ENCODE measurements at regions not wholly inside any gene's neighbourhood (a gene's known extent, or its start where the extent isn't known, plus 50 kb on each side); places are given as distances from the start of the nearest gene placed in this dataset.

- no peak for FAIRE-seq
- no peaks in the 10 kb centered on the region for H3K27me3 ChIP-seq (ENCODE audit: insufficient read depth, low read length)
- no peak overlapping the region for H3K9ac ChIP-seq (ENCODE audit: low read length)
- no peak for TF ChIP-seq CTCF (IDR thresholded peaks at IDR 0.05; ENCODE audit: insufficient read depth, low read depth, low read length)
- TF ChIP-seq EZH2 (IDR thresholded peaks at IDR 0.05; ENCODE audit: insufficient read depth, low read length) = no peak
- H3K4me1 Mint-ChIP-seq (ENCODE audit: low read depth, unreplicated experiment) = no peaks in the 10 kb centered on the region
- H3K9me3 Mint-ChIP-seq (ENCODE audit: unreplicated experiment) = peaks cover 2% of the 10 kb centered on the region
- H3K36me3 ChIP-seq (ENCODE audit: insufficient read depth, low read length) = no peaks in the 10 kb centered on the region
- H3K4me3 Mint-ChIP-seq (ENCODE audit: unreplicated experiment) = no peak overlapping the region
- no peak overlapping the region for H2AFZ ChIP-seq (ENCODE audit: low read depth, low read length)
- no peak overlapping the region for H3K27ac ChIP-seq (ENCODE audit: low read depth, low read length)
- DNase-seq (ENCODE audit: low read depth) = no peak
- H4K20me1 ChIP-seq (ENCODE audit: insufficient read depth, low read length) = no peaks in the 10 kb centered on the region
- H3K27ac Mint-ChIP-seq (ENCODE audit: unreplicated experiment) = no peak overlapping the region
- H3K4me2 ChIP-seq (ENCODE audit: low read length) = no peak overlapping the region
- no peaks in the 10 kb centered on the region for H3K79me2 ChIP-seq (ENCODE audit: insufficient read depth, low read length)
- H3K4me1 ChIP-seq (ENCODE audit: insufficient read depth, low read length) = no peaks in the 10 kb centered on the region
- H3K36me3 Mint-ChIP-seq (ENCODE audit: low read depth, unreplicated experiment) = no peaks in the 10 kb centered on the region
- H3K4me3 ChIP-seq (ENCODE audit: insufficient read depth, low read depth, low read length) = no peak overlapping the region
- peaks cover 7% of the 10 kb centered on the region for H3K9me3 ChIP-seq (ENCODE audit: insufficient read depth, low read depth, low read length)
- no peaks in the 10 kb centered on the region for H3K27me3 Mint-ChIP-seq (ENCODE audit: low read depth, unreplicated experiment)
Observed at GRCh38 chr21:41008974-41009373, 159.0 kb upstream of the BACE2 start.

GRCh38 chr21:41009398-41010100 is 158.4 kb upstream of the BACE2 start:
- Histone ChIP-seq H3K9me3 (ENCODE audit: insufficient read depth, low read depth, low read length) (peaks cover 5% of the 10 kb centered on the region), H3K36me3 (ENCODE audit: insufficient read depth, low read length) (no peaks in the 10 kb centered on the region), H2AFZ (ENCODE audit: low read depth, low read length) (no peak overlapping the region), H3K9ac (ENCODE audit: low read length) (no peak overlapping the region), H3K79me2 (ENCODE audit: insufficient read depth, low read length) (no peaks in the 10 kb centered on the region), H3K4me2 (ENCODE audit: low read length) (no peak overlapping the region), H3K27ac (ENCODE audit: low read depth, low read length) (no peak overlapping the region), H3K27me3 (ENCODE audit: insufficient read depth, low read length) (no peaks in the 10 kb centered on the region), H3K4me3 (ENCODE audit: insufficient read depth, low read depth, low read length) (no peak overlapping the region), H4K20me1 (ENCODE audit: insufficient read depth, low read length) (no peaks in the 10 kb centered on the region), H3K4me1 (ENCODE audit: insufficient read depth, low read length) (no peaks in the 10 kb centered on the region)
- FAIRE-seq (no peak), DNase-seq (ENCODE audit: low read depth) (no peak)
- TF ChIP-seq CTCF (IDR thresholded peaks at IDR 0.05; ENCODE audit: insufficient read depth, low read depth, low read length) (no peak), EZH2 (IDR thresholded peaks at IDR 0.05; ENCODE audit: insufficient read depth, low read length) (no peak)
- Mint-ChIP-seq H3K36me3 (ENCODE audit: low read depth, unreplicated experiment) (no peaks in the 10 kb centered on the region), H3K9me3 (ENCODE audit: unreplicated experiment) (peaks cover 2% of the 10 kb centered on the region), H3K4me3 (ENCODE audit: unreplicated experiment) (no peak overlapping the region), H3K27me3 (ENCODE audit: low read depth, unreplicated experiment) (no peaks in the 10 kb centered on the region), H3K4me1 (ENCODE audit: low read depth, unreplicated experiment) (no peaks in the 10 kb centered on the region), H3K27ac (ENCODE audit: unreplicated experiment) (no peak overlapping the region)

DNA sequence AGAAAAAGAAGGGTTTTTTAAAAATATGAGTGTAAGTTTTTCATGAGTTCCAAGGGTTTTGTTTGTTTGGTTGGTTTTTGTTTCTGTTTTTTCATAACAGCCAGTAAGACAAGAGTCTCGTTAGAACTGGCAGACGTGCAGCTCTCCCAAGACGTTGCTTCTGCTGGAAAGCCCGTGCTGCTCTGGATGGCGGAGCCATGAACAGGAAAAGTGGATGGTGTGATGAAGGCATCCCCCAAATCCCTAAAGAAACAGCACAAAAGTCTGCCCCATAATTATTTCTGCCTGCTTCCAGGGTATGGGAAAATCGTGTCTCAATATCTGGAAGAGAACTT is 157.9 kb upstream of the BACE2 start:
- Histone ChIP-seq H3K4me1 (ENCODE audit: insufficient read depth, low read length) (no peaks in the 10 kb centered on the region), H3K36me3 (ENCODE audit: insufficient read depth, low read length) (no peaks in the 10 kb centered on the region), H3K4me3 (ENCODE audit: insufficient read depth, low read depth, low read length) (no peak overlapping the region), H3K27me3 (ENCODE audit: insufficient read depth, low read length) (no peaks in the 10 kb centered on the region), H3K9me3 (ENCODE audit: insufficient read depth, low read depth, low read length) (peaks cover 5% of the 10 kb centered on the region), H3K4me2 (ENCODE audit: low read length) (no peak overlapping the region), H2AFZ (ENCODE audit: low read depth, low read length) (no peak overlapping the region), H3K9ac (ENCODE audit: low read length) (no peak overlapping the region), H3K79me2 (ENCODE audit: insufficient read depth, low read length) (no peaks in the 10 kb centered on the region), H3K27ac (ENCODE audit: low read depth, low read length) (no peak overlapping the region), H4K20me1 (ENCODE audit: insufficient read depth, low read length) (no peaks in the 10 kb centered on the region)
- FAIRE-seq (no peak), DNase-seq (ENCODE audit: low read depth) (no peak)
- H3K27me3 Mint-ChIP-seq (ENCODE audit: low read depth, unreplicated experiment) = no peaks in the 10 kb centered on the region
- no peaks in the 10 kb centered on the region for H3K36me3 Mint-ChIP-seq (ENCODE audit: low read depth, unreplicated experiment)
- no peak overlapping the region for H3K27ac Mint-ChIP-seq (ENCODE audit: unreplicated experiment)
- H3K4me3 Mint-ChIP-seq (ENCODE audit: unreplicated experiment) = no peak overlapping the region
- TF ChIP-seq EZH2 (IDR thresholded peaks at IDR 0.05; ENCODE audit: insufficient read depth, low read length) (no peak), CTCF (IDR thresholded peaks at IDR 0.05; ENCODE audit: insufficient read depth, low read depth, low read length) (no peak)
- peaks cover 2% of the 10 kb centered on the region for H3K9me3 Mint-ChIP-seq (ENCODE audit: unreplicated experiment)
- no peaks in the 10 kb centered on the region for H3K4me1 Mint-ChIP-seq (ENCODE audit: low read depth, unreplicated experiment)

Measured in astrocyte (in vitro differentiated cells and primary cell).